ENCODE measurements at regions not wholly inside any gene's neighbourhood (a gene's known extent, or its start where the extent isn't known, plus 50 kb on each side); places are given as distances from the start of the nearest gene placed in this dataset.
"Not testable (repeated sequence)": the region's sequence is repeated elsewhere in the genome, so short reads cannot be mapped to it uniquely, and the experiment has no call there.

GRCh38 chr5:14993459-14994133 is 122.0 kb upstream of the ANKH start:
- not testable (repeated sequence) for DNase-seq (ENCODE audit: low read depth)

- DNase-seq (ENCODE audit: low read depth), result peak; percentile 36
Measured at GRCh38 chr5:14992751-14993458, 121.3 kb upstream of the ANKH start.

- DNase-seq (ENCODE audit: low read depth), result no peak
Measured at GRCh38 chr5:14988223-14988622, 116.6 kb upstream of the ANKH start.

- DNase-seq (ENCODE audit: low read depth), result no peak
Measured at GRCh38 chr5:14986413-14986812, 114.8 kb upstream of the ANKH start.

- DNase-seq (ENCODE audit: low read depth), result no peak
Measured at GRCh38 chr5:14983666-14984441, 112.3 kb upstream of the ANKH start.

GRCh38 chr5:14980698-14981097 is 109.1 kb upstream of the ANKH start:
- no peak for DNase-seq (ENCODE audit: low read depth)

GRCh38 chr5:14977058-14977685 is 105.6 kb upstream of the ANKH start:
- no peak for DNase-seq (ENCODE audit: low read depth)

- DNase-seq (ENCODE audit: low read depth), result no peak
Measured at GRCh38 chr5:14976486-14976885, 104.9 kb upstream of the ANKH start.

- DNase-seq (ENCODE audit: low read depth), result no peak
Measured at GRCh38 chr5:14971873-14972272, 100.3 kb upstream of the ANKH start.

GRCh38 chr5:14968796-14969195 is 97.2 kb upstream of the ANKH start:
- no peak for DNase-seq (ENCODE audit: low read depth)

GRCh38 chr5:14967166-14967565 is 95.6 kb upstream of the ANKH start:
- no peak for DNase-seq (ENCODE audit: low read depth)

- DNase-seq (ENCODE audit: low read depth), result no peak
Measured at GRCh38 chr5:14965815-14966214, 94.2 kb upstream of the ANKH start.

- no peak for DNase-seq (ENCODE audit: low read depth)
Measured at GRCh38 chr5:14962604-14963003, 91.0 kb upstream of the ANKH start.

GRCh38 chr5:14960120-14960462 is 88.5 kb upstream of the ANKH start:
- DNase-seq (ENCODE audit: low read depth), result no peak

GRCh38 chr5:14959399-14960119 is 88.0 kb upstream of the ANKH start:
- no peak for DNase-seq (ENCODE audit: low read depth)

GRCh38 chr5:14958188-14958587 is 86.6 kb upstream of the ANKH start:
- no peak for DNase-seq (ENCODE audit: low read depth)

- DNase-seq (ENCODE audit: low read depth), result no peak
Measured at GRCh38 chr5:14956423-14957046, 85.0 kb upstream of the ANKH start.

GRCh38 chr5:14954616-14955343 is 83.2 kb upstream of the ANKH start:
- DNase-seq (ENCODE audit: low read depth), result no peak

- DNase-seq (ENCODE audit: low read depth), result no peak
Measured at GRCh38 chr5:14954216-14954615, 82.6 kb upstream of the ANKH start.

- DNase-seq (ENCODE audit: low read depth), result no peak
Measured at GRCh38 chr5:14953075-14953607, 81.6 kb upstream of the ANKH start.

Measured in HT1080 (cell line).